ENCODE measurements at regions not wholly inside any gene's neighbourhood (a gene's known extent, or its start where the extent isn't known, plus 50 kb on each side); places are given as distances from the start of the nearest gene placed in this dataset.

GRCh38 chr1:195236991-195237889, 1371.0 kb downstream of the KCNT2 start:
- H3K27ac ChIP-seq: no peak overlapping the region
- no peaks in the 10 kb centered on the region for H3K4me1 ChIP-seq
- no peak for DNase-seq
- no peaks in the 10 kb centered on the region for H3K27me3 ChIP-seq
- no peaks in the 10 kb centered on the region for H3K36me3 ChIP-seq
- H3K4me3 ChIP-seq: no peak overlapping the region
- TF ChIP-seq CTCF (IDR thresholded peaks at IDR 0.05) (no peak), POLR2A (IDR thresholded peaks at IDR 0.05) (no peak)
- no peaks in the 10 kb centered on the region for H3K9me3 ChIP-seq

GRCh38 chr1:195218428-195219212, 1389.6 kb downstream of the KCNT2 start:
- H3K27ac ChIP-seq: no peak overlapping the region
- H3K36me3 ChIP-seq: no peaks in the 10 kb centered on the region
- no peaks in the 10 kb centered on the region for H3K4me1 ChIP-seq
- no peak for DNase-seq
- H3K4me3 ChIP-seq: no peak overlapping the region
- H3K9me3 ChIP-seq: no peaks in the 10 kb centered on the region
- no peaks in the 10 kb centered on the region for H3K27me3 ChIP-seq
- no peak for TF ChIP-seq CTCF (IDR thresholded peaks at IDR 0.05)
- no peak for TF ChIP-seq POLR2A (IDR thresholded peaks at IDR 0.05)

GRCh38 chr1:195202241-195202640, 1406.0 kb downstream of the KCNT2 start:
- TF ChIP-seq POLR2A (IDR thresholded peaks at IDR 0.05) (no peak), CTCF (IDR thresholded peaks at IDR 0.05) (no peak)
- Histone ChIP-seq H3K4me1 (no peaks in the 10 kb centered on the region), H3K27ac (no peak overlapping the region), H3K36me3 (no peaks in the 10 kb centered on the region), H3K9me3 (no peaks in the 10 kb centered on the region), H3K4me3 (no peak overlapping the region), H3K27me3 (no peaks in the 10 kb centered on the region)
- no peak for DNase-seq

- H3K9me3 ChIP-seq: no peaks in the 10 kb centered on the region
- no peak overlapping the region for H3K27ac ChIP-seq
- no peaks in the 10 kb centered on the region for H3K4me1 ChIP-seq
- TF ChIP-seq POLR2A (IDR thresholded peaks at IDR 0.05) (no peak), CTCF (IDR thresholded peaks at IDR 0.05) (no peak)
- no peak overlapping the region for H3K4me3 ChIP-seq
- no peaks in the 10 kb centered on the region for H3K36me3 ChIP-seq
- DNase-seq: no peak
- no peaks in the 10 kb centered on the region for H3K27me3 ChIP-seq
Measured at GRCh38 chr1:195200772-195201171, 1407.5 kb downstream of the KCNT2 start.

GRCh38 chr1:195197116-195197515, 1411.1 kb downstream of the KCNT2 start:
- no peak for DNase-seq
- no peaks in the 10 kb centered on the region for H3K4me1 ChIP-seq
- H3K27ac ChIP-seq: no peak overlapping the region
- H3K9me3 ChIP-seq: no peaks in the 10 kb centered on the region
- no peaks in the 10 kb centered on the region for H3K27me3 ChIP-seq
- TF ChIP-seq CTCF (IDR thresholded peaks at IDR 0.05): no peak
- TF ChIP-seq POLR2A (IDR thresholded peaks at IDR 0.05): no peak
- H3K4me3 ChIP-seq: no peak overlapping the region
- no peaks in the 10 kb centered on the region for H3K36me3 ChIP-seq
